ENCODE measurements at regions not wholly inside any gene's neighbourhood (a gene's known extent, or its start where the extent isn't known, plus 50 kb on each side); places are given as distances from the start of the nearest gene placed in this dataset.

- TF ChIP-seq POLR2A (IDR thresholded peaks at IDR 0.05) (no peak), CTCF (IDR thresholded peaks at IDR 0.05) (no peak)
These were observed 139.3 kb upstream of the IPO9 start for GRCh38 chr1:201689647-201690046.
